ENCODE measurements at regions not wholly inside any gene's neighbourhood (a gene's known extent, or its start where the extent isn't known, plus 50 kb on each side); places are given as distances from the start of the nearest gene placed in this dataset.

DNA sequence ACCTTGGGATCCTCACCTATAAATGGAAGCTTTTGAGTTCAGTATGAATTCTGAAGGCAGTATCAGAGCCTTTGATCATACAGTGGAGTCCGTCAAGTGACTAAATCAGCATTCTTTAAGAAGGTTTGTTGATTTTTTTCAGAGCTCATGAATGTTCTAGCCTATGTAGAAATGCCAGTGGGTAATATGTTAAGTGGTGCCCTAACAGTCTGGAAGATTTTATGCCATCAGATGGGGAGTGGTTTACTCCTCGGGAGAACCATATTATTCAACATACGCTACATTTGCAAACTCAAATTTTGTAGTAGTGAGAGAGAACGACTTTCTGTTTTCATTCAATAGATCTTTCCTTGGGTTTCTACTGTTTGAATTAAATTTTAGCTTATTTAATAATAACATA, 225.0 kb upstream of the ACVR2A start:
- Histone ChIP-seq H3K27me3 (no peaks in the 10 kb centered on the region), H3K27ac (no peak overlapping the region), H3K4me1 (replicated peaks in 1 of 2) (no peaks in the 10 kb centered on the region), H3K9me3 (replicated peaks in 1 of 3) (no peaks in the 10 kb centered on the region), H3K36me3 (replicated peaks in 1 of 2) (no peaks in the 10 kb centered on the region), H3K4me3 (no peak overlapping the region)
- TF ChIP-seq POLR2A (IDR thresholded peaks at IDR 0.05), result no peak
- TF ChIP-seq, protein P1, sequence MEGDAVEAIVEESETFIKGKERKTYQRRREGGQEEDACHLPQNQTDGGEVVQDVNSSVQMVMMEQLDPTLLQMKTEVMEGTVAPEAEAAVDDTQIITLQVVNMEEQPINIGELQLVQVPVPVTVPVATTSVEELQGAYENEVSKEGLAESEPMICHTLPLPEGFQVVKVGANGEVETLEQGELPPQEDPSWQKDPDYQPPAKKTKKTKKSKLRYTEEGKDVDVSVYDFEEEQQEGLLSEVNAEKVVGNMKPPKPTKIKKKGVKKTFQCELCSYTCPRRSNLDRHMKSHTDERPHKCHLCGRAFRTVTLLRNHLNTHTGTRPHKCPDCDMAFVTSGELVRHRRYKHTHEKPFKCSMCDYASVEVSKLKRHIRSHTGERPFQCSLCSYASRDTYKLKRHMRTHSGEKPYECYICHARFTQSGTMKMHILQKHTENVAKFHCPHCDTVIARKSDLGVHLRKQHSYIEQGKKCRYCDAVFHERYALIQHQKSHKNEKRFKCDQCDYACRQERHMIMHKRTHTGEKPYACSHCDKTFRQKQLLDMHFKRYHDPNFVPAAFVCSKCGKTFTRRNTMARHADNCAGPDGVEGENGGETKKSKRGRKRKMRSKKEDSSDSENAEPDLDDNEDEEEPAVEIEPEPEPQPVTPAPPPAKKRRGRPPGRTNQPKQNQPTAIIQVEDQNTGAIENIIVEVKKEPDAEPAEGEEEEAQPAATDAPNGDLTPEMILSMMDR (IDR thresholded peaks at IDR 0.05), result no peak
- 76 to 89% (median 86%) methylated on average over 4 of the region's 4 CpGs for WGBS, 4 donors
- DNase-seq, result no peak
- intact Hi-C loops (cut with DNase I), result no loop called here

DNA sequence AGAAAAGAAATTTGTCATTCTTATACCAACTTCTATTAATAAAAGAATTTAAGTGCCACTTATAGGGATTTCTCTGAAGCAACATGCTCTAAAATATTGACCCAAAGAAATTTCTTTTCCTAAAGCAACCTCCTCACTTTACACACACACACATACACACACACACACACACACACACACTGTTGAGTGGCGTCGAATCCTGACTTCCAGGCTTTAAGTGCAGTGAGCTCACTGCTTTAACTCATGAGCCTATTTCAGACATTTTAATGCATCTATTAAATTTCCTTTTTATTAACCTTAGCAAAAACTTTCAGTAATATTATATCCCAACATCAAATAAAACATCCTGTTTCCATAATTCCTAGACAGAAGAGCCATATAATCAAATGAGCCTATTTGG, 229.1 kb upstream of the ACVR2A start:
- H3K27me3 ChIP-seq, result no peaks in the 10 kb centered on the region
- WGBS, 4 donors, result 81 to 85% (median 83%) methylated on average over 2 of the region's 2 CpGs
- DNase-seq, result no peak
- H3K4me1 ChIP-seq (replicated peaks in 1 of 2), result no peaks in the 10 kb centered on the region
- H3K9me3 ChIP-seq (replicated peaks in 1 of 3), result no peaks in the 10 kb centered on the region
- H3K36me3 ChIP-seq (replicated peaks in 1 of 2), result no peaks in the 10 kb centered on the region
- no peak overlapping the region for H3K27ac ChIP-seq
- TF ChIP-seq, protein P1 (IDR thresholded peaks at IDR 0.05), result no peak
- H3K4me3 ChIP-seq, result no peak overlapping the region
- intact Hi-C loops (cut with DNase I), result no loop called here

DNA sequence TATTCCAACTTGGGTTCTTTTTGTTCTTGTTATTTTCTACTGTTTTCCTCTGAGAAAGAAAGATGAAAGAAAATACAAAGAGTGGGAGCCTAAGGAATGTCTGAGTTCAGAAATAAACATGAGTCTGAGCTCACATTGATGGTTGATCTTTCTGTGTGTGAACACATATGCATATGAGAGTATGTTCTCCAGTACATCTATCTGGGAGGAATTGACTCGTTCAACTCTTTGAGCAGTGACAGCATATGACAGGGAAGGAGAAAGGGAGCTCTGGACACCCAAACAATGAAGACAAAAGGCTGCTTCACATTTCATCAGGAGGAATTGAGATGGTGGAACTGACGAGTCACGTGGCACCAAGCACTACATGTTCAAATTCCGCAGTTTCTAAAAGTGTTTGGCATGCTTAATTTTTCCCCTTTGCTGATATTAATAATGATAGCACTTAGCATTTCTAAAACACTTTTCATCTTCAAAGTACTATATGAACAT, 229.8 kb upstream of the ACVR2A start:
- intact Hi-C loops (cut with DNase I), result no loop called here
- no peaks in the 10 kb centered on the region for H3K4me1 ChIP-seq (replicated peaks in 1 of 2)
- TF ChIP-seq, protein P1 (IDR thresholded peaks at IDR 0.05), result no peak
- TF ChIP-seq POLR2A (IDR thresholded peaks at IDR 0.05), result no peak
- DNase-seq, result no peak
- no peak overlapping the region for H3K4me3 ChIP-seq
- WGBS, 4 donors, result 81 to 94% (median 86%) methylated on average over 4 of the region's 4 CpGs
- H3K27me3 ChIP-seq, result no peaks in the 10 kb centered on the region
- H3K9me3 ChIP-seq (replicated peaks in 1 of 3), result no peaks in the 10 kb centered on the region
- no peak overlapping the region for H3K27ac ChIP-seq
- H3K36me3 ChIP-seq (replicated peaks in 1 of 2), result no peaks in the 10 kb centered on the region

DNA sequence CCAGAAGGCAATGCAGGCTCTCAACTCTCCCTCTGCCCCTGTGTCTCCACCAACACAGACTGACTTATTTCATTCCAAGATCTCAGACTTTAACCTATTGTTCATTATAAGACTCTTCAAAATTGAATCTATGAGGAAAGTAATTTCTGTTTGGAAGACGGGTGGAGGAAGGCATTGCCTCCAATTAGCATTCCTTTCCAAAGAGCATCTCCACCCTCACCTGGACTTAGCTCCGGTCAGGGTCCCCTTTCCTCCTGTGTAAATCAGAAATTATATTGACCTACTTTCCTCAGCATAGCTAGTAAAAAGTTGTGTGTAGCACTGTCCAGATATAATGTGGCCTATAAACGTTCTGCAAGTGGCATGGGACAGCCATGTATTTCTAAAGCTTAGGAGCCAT, 230.4 kb upstream of the ACVR2A start:
- Histone ChIP-seq H3K27ac (no peak overlapping the region), H3K4me1 (replicated peaks in 1 of 2) (no peaks in the 10 kb centered on the region), H3K4me3 (no peak overlapping the region), H3K36me3 (replicated peaks in 1 of 2) (no peaks in the 10 kb centered on the region), H3K27me3 (no peaks in the 10 kb centered on the region), H3K9me3 (replicated peaks in 1 of 3) (no peaks in the 10 kb centered on the region)
- 57 to 61% (median 58%) methylated on average over 3 of the region's 3 CpGs for WGBS, 4 donors
- DNase-seq, result no peak
- no peak for TF ChIP-seq POLR2A (IDR thresholded peaks at IDR 0.05)
- TF ChIP-seq, protein P1 (IDR thresholded peaks at IDR 0.05), result no peak
- intact Hi-C loops (cut with DNase I), result no loop called here
